ENCODE measurements at regions not wholly inside any gene's neighbourhood (a gene's known extent, or its start where the extent isn't known, plus 50 kb on each side); places are given as distances from the start of the nearest gene placed in this dataset.

DNA sequence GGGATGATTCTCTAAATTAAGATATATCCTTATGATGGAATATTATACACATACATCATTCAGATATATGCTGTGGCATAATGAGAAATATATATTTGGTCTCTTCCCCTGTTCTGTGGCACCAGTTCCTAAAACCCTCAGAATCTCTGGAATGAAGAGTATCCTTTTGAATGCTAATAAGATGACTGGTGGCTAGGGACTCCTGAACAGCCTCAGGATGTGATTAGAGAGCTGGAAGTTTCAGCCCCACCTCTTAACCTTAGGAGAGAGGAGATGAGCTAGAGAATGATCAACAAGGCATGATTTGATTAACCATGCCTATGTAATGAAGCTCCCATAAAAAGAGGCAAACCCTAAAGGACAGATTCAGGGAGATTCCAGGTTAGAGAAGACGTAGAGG is 632.0 kb downstream of the IQCM start:
- no peak for TF ChIP-seq POLR2A (IDR thresholded peaks at IDR 0.05)
- TF ChIP-seq, protein P1, sequence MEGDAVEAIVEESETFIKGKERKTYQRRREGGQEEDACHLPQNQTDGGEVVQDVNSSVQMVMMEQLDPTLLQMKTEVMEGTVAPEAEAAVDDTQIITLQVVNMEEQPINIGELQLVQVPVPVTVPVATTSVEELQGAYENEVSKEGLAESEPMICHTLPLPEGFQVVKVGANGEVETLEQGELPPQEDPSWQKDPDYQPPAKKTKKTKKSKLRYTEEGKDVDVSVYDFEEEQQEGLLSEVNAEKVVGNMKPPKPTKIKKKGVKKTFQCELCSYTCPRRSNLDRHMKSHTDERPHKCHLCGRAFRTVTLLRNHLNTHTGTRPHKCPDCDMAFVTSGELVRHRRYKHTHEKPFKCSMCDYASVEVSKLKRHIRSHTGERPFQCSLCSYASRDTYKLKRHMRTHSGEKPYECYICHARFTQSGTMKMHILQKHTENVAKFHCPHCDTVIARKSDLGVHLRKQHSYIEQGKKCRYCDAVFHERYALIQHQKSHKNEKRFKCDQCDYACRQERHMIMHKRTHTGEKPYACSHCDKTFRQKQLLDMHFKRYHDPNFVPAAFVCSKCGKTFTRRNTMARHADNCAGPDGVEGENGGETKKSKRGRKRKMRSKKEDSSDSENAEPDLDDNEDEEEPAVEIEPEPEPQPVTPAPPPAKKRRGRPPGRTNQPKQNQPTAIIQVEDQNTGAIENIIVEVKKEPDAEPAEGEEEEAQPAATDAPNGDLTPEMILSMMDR (IDR thresholded peaks at IDR 0.05) = no peak
